ENCODE measurements at regions not wholly inside any gene's neighbourhood (a gene's known extent, or its start where the extent isn't known, plus 50 kb on each side); places are given as distances from the start of the nearest gene placed in this dataset.
"Not testable (repeated sequence)": the region's sequence is repeated elsewhere in the genome, so short reads cannot be mapped to it uniquely, and the experiment has no call there.

- not testable (repeated sequence) for TF ChIP-seq POLR2AphosphoS5, CTCF (IDR thresholded peaks at IDR 0.05)
Measured at GRCh38 chr13:24992946-24993345, 103.0 kb upstream of the PABPC3 start.

Measured in suprapubic skin (tissue), 3 donors.